ENCODE measurements at regions not wholly inside any gene's neighbourhood (a gene's known extent, or its start where the extent isn't known, plus 50 kb on each side); places are given as distances from the start of the nearest gene placed in this dataset.

DNA sequence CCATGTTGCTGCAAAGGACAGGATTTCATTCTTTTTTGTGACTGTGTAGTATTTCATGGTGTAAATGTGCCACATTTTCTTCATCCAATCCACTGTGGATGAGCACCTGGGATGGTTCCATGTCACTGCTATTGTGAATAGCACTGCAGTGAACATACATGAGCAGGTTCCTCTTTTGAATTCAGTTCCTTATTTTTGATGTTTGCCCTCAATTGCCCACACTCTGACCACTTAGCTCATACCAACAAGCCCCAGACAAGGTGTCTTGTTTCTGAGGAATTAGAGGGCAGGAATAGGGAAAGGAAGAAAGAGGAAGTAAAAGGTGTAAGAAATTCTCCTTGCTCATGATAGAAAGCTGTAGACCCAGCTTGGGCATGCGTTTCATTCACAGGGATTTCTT, 244.2 kb upstream of the ZNF507 start:
- Histone ChIP-seq H3K79me2 (ENCODE audit: control insufficient read depth in 1 of 2, insufficient read depth in 2 of 2, low read length in 2 of 2) (no peaks in the 10 kb centered on the region), H4K8ac (ENCODE audit: extremely low read depth, insufficient read depth, low read length) (no peak overlapping the region), H3K79me1 (ENCODE audit: low read depth, low read length) (no peaks in the 10 kb centered on the region), H3K9me3 (ENCODE audit: insufficient read depth in 2 of 2, low read depth in 1 of 2, low read length in 1 of 2) (peaks cover 11 to 15% of the 10 kb centered on the region in 2 experiments), H2BK20ac (ENCODE audit: low read length) (no peak overlapping the region), H4K5ac (ENCODE audit: insufficient read length, low read depth, low read length) (no peak overlapping the region), H2BK15ac (ENCODE audit: low read length) (peak overlapping the region; percentile 47; the same call in 1 of the 2 replicates), H2AFZ (ENCODE audit: low read length) (no peak overlapping the region), H2BK5ac (ENCODE audit: low read depth, low read length) (no peak overlapping the region), H3K27me3 (replicated peaks in 1 of 4; ENCODE audit: control insufficient read depth in 3 of 4, extremely low read depth in 1 of 4, insufficient read depth in 3 of 4, low read length in 3 of 4) (no peaks in the 10 kb centered on the region), H3K23ac (ENCODE audit: insufficient read length) (no peak overlapping the region), H3K27ac (ENCODE audit: low read depth, low read length) (no peak overlapping the region), H4K20me1 (replicated peaks in 1 of 2; ENCODE audit: control insufficient read depth in 1 of 2, insufficient read depth in 2 of 2, low read length in 2 of 2) (no peaks in the 10 kb centered on the region), H2AK5ac (ENCODE audit: low read depth, low read length) (no peak overlapping the region), H3K14ac (ENCODE audit: insufficient read length) (no peak overlapping the region), H3K23me2 (ENCODE audit: low read depth, low read length) (no peaks in the 10 kb centered on the region; the same call in 1 of the 2 replicates), H3K9ac (replicated peaks in 1 of 4; ENCODE audit: extremely low read depth in 1 of 4, low read depth in 3 of 4, low read length in 3 of 4) (no peak overlapping the region), H2BK12ac (ENCODE audit: low read depth, low read length) (no peak overlapping the region), H3K4me1 (replicated peaks in 1 of 4; ENCODE audit: control insufficient read depth in 3 of 4, insufficient read depth in 4 of 4, low read length in 3 of 4) (peaks cover 0 to 6% (median 2%) of the 10 kb centered on the region in 4 experiments; a peak in 2 of 7 replicates), H3K4me2 (ENCODE audit: insufficient read depth in 1 of 2, low read depth in 2 of 2, low read length in 2 of 2) (no peak overlapping the region), H4K91ac (replicated peaks; ENCODE audit: insufficient read length, low read length) (no peak overlapping the region), H3K56ac (replicated peaks; ENCODE audit: insufficient read length, low read depth, low read length) (no peak overlapping the region), H3K4me3 (ENCODE audit: extremely low read depth in 1 of 4, insufficient read depth in 2 of 4, low read depth in 3 of 4, low read length in 4 of 4) (no peak overlapping the region), H2BK120ac (replicated peaks; ENCODE audit: low read depth, low read length) (no peak overlapping the region), H3K4ac (replicated peaks; ENCODE audit: insufficient read length, low read depth, low read length) (no peak overlapping the region), H3K36me3 (ENCODE audit: control insufficient read depth in 2 of 4, insufficient read depth in 4 of 4, low read length in 3 of 4) (peaks cover 0 to 4% (median 0%) of the 10 kb centered on the region in 4 experiments; a peak in 1 of 8 replicates), H3K18ac (ENCODE audit: extremely low read depth, low read length) (no peak overlapping the region)
- CTCF ChIA-PET (ENCODE audit: partially characterized antibody): no interaction called here
- FAIRE-seq: no peak
- WGBS, 2 experiments (ENCODE audit: extremely low coverage in 1 of 2, insufficient coverage in 1 of 2, insufficient read length in 1 of 2, insufficient replicate concordance in 2 of 2, low coverage in 1 of 2, low lambda C conversion rate in 2 of 2, missing lambda C conversion rate in 1 of 2): 92% methylated on average over 1 of the region's 1 CpG; no CpG with 5 or more reads in 1 of the 2 experiments
- DNase-seq (ENCODE audit: low read depth in 1 of 2, low spot score in 2 of 2): no peak
- POLR2A ChIA-PET (ENCODE audit: partially characterized antibody): no interaction called here
- TF ChIP-seq TEAD4 (IDR thresholded peaks at IDR 0.05; ENCODE audit: low read depth, low read length) (no peak), POU5F1 (IDR thresholded peaks at IDR 0.05; ENCODE audit: low read depth, low read length) (no peak), HDAC2 (IDR thresholded peaks at IDR 0.05; ENCODE audit: borderline replicate concordance in 1 of 2, low read depth in 2 of 2, low read length in 2 of 2) (no peak), CHD1 (IDR thresholded peaks at IDR 0.05; ENCODE audit: low read depth, low read length) (no peak), MAFK (IDR thresholded peaks at IDR 0.05; ENCODE audit: low read depth, low read length) (no peak), BCL11A (IDR thresholded peaks at IDR 0.05; ENCODE audit: low read depth in 2 of 2, low read length in 2 of 2) (no peak), TCF12 (IDR thresholded peaks at IDR 0.05; ENCODE audit: low read depth, low read length) (no peak), TBP (IDR thresholded peaks at IDR 0.05; ENCODE audit: low read depth, low read length) (no peak), RFX5 (IDR thresholded peaks at IDR 0.05; ENCODE audit: borderline replicate concordance, low read depth, low read length) (no peak), SP4 (IDR thresholded peaks at IDR 0.05; ENCODE audit: low read length) (no peak), RAD21 (IDR thresholded peaks at IDR 0.05 in 1 of 2, conservative IDR thresholded peaks at IDR 0.05 in 1 of 2; ENCODE audit: low read depth in 2 of 2, low read length in 2 of 2) (no peak)
- TF ChIP-seq, protein P1, sequence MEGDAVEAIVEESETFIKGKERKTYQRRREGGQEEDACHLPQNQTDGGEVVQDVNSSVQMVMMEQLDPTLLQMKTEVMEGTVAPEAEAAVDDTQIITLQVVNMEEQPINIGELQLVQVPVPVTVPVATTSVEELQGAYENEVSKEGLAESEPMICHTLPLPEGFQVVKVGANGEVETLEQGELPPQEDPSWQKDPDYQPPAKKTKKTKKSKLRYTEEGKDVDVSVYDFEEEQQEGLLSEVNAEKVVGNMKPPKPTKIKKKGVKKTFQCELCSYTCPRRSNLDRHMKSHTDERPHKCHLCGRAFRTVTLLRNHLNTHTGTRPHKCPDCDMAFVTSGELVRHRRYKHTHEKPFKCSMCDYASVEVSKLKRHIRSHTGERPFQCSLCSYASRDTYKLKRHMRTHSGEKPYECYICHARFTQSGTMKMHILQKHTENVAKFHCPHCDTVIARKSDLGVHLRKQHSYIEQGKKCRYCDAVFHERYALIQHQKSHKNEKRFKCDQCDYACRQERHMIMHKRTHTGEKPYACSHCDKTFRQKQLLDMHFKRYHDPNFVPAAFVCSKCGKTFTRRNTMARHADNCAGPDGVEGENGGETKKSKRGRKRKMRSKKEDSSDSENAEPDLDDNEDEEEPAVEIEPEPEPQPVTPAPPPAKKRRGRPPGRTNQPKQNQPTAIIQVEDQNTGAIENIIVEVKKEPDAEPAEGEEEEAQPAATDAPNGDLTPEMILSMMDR (IDR thresholded peaks at IDR 0.05; ENCODE audit: control extremely low read depth in 1 of 3, insufficient read depth in 1 of 3, low read depth in 1 of 3, low read length in 3 of 3): no peak
